Left kidney (tissue), 1 donor: ENCODE measurements at regions not wholly inside any gene's neighbourhood (a gene's known extent, or its start where the extent isn't known, plus 50 kb on each side); places are given as distances from the start of the nearest gene placed in this dataset.
A peak's percentile ranks its signal among the peaks of the same experiment; 100 is the strongest.

Experiments
- DNase-seq: peaks from one replicate; pipeline ENCODE4 v3.0.0-alpha.2; 2013

DNA sequence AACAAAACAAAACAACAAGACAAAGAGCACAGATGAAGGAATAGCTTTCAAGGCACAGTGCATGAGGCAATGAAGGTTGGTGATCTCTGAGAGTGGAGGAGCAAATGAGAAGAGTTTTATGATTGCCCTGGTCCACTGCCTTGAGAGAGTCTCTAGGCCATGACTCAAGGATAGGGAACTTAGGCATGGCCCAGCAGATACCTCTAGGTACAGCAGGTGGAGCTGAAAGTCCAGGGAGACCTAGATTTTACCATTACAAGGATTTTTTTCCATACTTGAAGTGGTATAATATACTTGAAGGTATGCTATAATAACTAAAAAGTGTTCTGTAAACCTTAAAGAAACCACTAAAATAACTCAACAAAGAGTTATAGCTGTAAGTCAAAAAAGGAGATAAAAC is 239.5 kb upstream of the KLHL29 start:
- no peak for DNase-seq

DNA sequence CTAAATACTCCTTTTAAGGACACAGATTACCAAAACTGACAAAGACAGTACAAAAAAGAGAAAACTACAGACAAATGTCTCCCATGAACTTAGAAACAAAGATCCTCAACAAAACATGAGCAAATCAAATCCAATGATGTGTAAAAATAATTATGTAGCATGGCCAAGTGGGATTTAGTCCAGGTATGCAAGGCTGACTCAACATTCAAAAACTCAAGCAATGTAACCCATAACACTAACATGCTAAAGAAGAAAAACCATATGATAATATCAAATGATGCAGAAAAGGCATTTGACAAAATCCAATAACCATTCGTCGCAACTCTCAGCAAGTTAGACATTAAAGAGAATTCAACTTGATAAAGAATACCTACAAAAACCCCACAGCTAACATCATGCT is 239.0 kb upstream of the KLHL29 start:
- DNase-seq, result no peak

DNA sequence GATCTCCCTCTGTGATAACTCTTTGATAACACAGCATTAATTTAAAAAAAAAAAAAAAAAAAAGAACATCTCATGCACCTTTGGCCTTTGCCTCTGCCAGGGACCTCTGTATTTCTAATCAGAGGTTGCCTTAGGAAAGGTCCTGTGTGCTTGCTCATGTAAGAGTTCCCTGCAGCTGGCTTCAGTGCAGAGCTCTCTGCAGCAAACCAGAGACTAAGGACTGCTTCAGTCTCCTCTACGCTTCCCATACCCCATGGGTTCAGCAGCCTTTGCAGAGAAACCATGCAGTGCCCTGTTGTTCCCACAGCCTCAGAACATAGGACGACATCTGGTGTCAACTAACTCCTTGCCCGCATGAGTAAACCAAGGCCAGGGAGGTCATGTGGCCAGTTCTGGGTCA is 236.6 kb upstream of the KLHL29 start:
- no peak for DNase-seq

DNA sequence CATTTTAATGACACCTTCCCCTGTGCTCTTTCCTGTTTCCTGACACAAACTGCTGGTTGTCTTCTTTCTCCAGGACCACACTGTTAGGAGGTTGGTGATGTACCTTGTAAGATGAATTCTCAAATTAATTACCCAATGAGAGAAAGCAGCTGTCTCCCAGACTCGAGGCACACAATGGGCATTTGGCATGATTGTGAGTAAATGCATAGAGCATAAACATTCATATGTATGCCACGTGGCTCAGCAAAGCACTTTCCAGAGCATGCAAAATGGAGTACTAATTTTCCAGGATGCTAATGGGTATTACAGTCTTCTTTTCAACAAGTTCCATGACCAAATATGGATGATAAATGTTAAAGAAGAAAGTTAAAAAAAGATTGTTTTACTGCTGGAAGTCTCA is 235.2 kb upstream of the KLHL29 start:
- DNase-seq, result no peak

DNA sequence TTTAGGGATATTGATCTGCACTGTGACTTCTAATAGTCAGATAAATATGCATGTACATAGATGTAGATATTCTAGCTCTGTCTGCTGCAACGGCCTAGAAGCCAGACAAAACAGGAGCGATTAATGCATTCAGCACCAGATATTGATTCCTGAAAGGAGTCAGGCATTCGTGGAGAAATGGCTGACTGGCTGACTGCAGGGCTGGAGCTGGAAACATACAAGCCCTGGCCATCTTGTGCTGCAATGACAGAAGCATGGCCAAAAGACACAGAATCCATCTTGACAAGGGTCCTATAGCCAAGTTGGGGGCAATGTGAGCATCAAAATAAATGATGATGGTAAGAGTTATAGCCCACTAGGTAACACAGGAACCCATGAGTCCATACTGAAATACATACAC is 231.5 kb upstream of the KLHL29 start:
- DNase-seq, result no peak

DNA sequence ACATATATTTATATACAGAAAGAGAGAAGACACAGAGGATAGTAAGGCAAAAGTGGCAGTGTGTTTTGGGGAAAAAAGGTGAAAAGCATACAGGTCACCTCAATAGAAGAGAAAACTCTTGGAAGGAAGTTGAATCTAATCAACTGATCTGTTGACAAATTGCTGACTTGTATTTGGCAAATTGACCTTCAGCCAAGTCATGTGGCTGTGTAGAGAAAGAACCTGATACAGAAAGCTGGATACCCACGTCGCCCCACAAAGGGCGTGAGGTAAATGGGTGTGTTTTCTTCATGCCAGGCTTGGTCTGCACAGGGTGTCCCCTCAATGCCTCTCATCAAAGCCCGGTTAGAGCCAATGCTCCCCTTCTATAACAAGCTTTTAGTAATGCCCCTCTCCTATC is 230.0 kb upstream of the KLHL29 start:
- DNase-seq, result no peak

GRCh38 chr2:23157812-23158211 is 227.2 kb upstream of the KLHL29 start:
- no peak for DNase-seq

GRCh38 chr2:23158306-23158705 is 226.7 kb upstream of the KLHL29 start:
- DNase-seq, result no peak

DNA sequence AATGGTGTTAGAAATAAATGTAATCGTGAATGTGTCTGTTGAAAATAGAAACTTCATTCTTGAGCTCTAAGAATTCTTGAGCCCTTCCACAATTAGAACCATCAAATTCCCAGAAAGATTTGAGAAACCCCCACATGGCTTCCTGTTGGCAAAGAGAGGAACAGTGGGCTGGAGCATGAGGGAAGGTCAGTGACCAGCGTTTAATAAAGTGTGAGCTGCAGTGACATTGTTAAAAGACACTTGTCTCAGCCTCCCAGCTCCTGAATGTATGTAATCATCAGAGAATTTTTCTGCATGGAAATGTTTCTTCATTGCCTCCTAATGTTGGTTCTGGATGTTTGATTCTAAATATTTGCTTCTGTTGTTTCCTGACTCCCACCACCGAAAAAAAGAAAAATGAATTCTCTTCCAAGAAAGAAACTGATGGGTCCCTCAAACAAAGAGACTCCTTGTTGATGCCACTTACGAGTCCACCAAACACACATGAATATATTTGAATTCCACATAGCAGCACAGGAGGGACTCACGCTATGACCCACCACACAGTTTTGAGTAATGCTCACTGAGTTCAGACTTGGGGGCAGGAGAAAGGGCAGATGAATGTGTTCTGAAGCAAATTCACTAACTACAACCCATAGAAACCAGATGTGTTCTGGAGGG is 225.1 kb upstream of the KLHL29 start:
- no peak for DNase-seq

GRCh38 chr2:23164173-23164572 is 220.8 kb upstream of the KLHL29 start:
- no peak for DNase-seq

- DNase-seq, result peak; percentile 13
Measured at GRCh38 chr2:23169896-23170295, 215.1 kb upstream of the KLHL29 start.

GRCh38 chr2:23171108-23171507 is 213.9 kb upstream of the KLHL29 start:
- DNase-seq, result no peak

- no peak for DNase-seq
Measured at GRCh38 chr2:23178396-23178795, 206.6 kb upstream of the KLHL29 start.

GRCh38 chr2:23183733-23184132 is 201.2 kb upstream of the KLHL29 start:
- no peak for DNase-seq

DNA sequence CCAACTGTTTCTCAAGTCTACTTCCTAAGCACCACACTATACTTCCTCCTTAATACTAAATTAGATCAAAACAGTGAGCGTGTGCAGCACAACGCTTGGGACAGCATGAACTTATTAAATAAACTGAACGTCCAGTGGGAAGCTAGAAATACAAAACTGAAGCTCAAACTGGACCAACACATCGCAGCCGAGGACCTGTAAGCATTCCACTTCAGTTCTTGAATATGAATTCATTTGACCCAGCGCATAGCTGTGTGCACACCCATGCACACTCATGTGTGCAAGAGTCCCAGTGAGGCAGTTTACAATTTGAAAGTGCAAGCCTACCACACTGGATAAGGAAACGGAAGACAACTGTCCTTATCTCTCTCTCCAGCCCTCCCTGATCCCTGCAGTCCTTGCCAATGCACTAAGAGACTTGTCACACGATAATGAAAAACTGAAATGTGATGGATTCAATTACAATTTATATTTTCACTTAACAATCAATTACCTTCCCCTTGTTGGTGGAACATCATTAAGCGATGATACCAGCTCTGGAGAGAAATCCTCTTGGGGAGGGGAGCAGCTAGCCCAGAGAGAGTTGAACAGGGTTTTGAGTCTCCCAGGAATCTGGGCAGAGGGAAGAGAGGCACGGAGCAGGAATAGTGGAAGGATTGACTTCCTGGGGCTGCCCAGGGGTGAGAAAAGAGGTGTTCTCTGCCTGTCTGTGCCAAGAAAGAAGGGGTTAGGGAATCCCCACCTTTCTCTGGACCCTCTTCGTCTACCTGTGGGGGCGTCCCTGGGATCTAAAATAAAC is 186.5 kb upstream of the KLHL29 start:
- no peak for DNase-seq

GRCh38 chr2:23199115-23199918 is 185.7 kb upstream of the KLHL29 start:
- no peak for DNase-seq

DNA sequence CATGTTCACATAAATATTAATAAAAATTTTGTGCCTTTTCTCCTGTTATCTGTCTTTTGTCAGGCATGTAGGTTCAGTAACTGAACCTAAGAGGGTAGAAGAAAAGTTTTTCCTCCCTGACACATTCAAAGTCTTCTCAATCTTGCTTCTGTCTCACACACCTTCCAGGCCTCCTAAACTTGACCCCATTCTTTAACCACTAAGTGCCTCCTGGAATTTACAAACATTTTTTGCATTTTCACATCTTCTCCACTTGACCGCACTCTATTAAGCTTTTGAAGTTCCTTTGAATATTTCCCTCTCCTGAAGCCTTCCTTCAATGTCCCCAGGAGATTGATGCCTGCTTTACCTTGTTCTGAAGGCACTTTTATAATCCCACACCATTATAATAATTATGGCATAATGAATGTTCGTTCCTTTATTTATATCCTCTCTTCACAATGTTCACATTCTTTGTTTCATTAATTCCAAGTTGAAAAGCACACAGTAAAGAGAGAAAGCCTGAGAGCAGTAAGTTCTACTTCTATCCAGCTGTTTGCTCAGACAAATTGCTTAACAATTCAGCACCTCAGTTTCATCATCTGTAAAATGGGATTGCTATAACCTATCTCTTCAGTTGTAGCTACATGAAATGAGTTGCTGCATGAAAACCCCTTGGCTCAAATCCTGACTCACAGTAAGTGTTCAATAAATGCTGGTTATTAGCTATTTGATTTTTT is 184.8 kb upstream of the KLHL29 start:
- DNase-seq, result no peak

DNA sequence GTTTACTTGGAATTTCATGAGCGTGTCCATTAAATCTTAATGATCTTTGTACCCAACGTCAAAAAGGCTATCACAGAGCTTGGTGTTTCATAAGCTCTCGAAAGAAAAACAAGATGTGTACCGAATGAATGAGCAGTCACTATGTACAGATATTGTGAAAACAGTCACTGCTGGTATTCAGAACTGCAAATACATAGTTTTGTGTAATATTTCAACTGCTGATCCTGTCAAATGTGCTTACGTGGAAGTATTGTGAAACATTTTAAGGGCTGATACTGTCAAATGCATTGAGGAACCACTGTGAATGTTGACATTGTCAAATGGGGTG is 184.2 kb upstream of the KLHL29 start:
- no peak for DNase-seq

- DNase-seq, result no peak
Measured at GRCh38 chr2:23203383-23203782, 181.6 kb upstream of the KLHL29 start.

DNA sequence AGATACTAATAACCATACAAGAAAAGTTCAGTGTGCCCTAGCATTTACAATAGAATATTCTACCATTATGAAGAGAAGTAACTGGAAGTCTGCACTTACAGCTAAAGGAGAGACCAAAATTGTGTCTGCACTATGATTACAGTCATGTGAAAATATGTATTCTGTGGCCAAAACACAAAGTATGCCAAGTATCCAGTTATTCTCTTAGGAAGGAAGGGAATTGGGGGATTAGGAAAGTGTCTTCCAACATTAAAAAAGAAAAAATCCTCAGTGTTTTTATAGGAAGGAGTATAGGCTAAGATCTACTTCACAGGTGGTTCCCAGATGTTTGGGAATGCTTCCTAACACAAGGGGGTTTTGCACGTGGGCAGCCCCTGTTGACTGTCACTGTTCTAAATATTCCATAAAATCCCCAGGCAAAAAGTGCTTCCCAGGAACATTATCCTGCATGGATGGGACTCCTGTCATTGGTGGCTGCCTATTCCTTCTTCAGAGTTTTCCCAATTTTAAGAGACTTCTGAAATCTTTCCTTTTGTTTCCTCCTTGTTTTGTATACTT is 180.2 kb upstream of the KLHL29 start:
- no peak for DNase-seq

DNA sequence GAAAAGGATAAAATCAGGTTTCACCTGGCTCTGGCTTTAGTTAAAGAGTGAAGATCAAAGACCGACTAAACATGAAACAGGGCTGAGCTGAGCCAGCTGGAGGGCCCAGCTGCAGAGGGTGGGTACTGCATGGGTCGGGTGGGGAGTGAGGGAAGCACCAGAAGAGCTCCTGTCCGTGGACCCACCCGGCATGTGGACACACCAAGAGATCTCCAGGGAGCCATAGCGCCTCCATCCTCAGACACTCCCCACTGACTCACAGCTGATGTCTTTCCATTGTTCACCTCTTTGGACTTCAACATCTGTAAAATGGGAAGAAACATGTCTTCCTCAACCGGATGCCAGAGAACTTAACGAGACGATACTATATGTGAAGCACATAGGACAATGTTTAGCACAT is 178.3 kb upstream of the KLHL29 start:
- DNase-seq, result no peak

GRCh38 chr2:23207871-23208270 is 177.1 kb upstream of the KLHL29 start:
- no peak for DNase-seq
